Duodenal mucosa (tissue), 2 donors: ENCODE measurements at regions not wholly inside any gene's neighbourhood (a gene's known extent, or its start where the extent isn't known, plus 50 kb on each side); places are given as distances from the start of the nearest gene placed in this dataset.

ENCODE experiments used
- H3K27ac ChIP-seq: one replicate; pipeline ENCODE4 v1.7.0; 2013; ENCODE audit warnings: low read depth, low read length
- H3K27me3 ChIP-seq, 2 donors: one replicate each; pipeline ENCODE4 v1.7.0; 2013; ENCODE audit warnings: low read length in 2 of 2, control low read depth in 1 of 2; ENCODE audit not compliant: insufficient read depth in 2 of 2, control insufficient read depth in 1 of 2
- H3K36me3 ChIP-seq, 2 donors: one replicate each; pipeline ENCODE4 v1.7.0; 2013; ENCODE audit warnings: low read length in 2 of 2, control low read depth in 1 of 2; ENCODE audit not compliant: insufficient read depth in 2 of 2, control insufficient read depth in 1 of 2
- H3K4me1 ChIP-seq, 2 donors: one replicate each; pipeline ENCODE4 v1.7.0; 2013; ENCODE audit warnings: low read length in 2 of 2, control low read depth in 1 of 2; ENCODE audit not compliant: insufficient read depth in 2 of 2, control insufficient read depth in 1 of 2
- H3K4me3 ChIP-seq, 2 donors: one replicate each; pipeline ENCODE4 v1.7.0; 2013; ENCODE audit warnings: low read length in 2 of 2, low read depth in 1 of 2
- H3K9ac ChIP-seq, 2 donors: one replicate each; pipeline ENCODE4 v1.7.0; 2013; ENCODE audit warnings: low read length in 2 of 2, low read depth in 1 of 2
- H3K9me3 ChIP-seq, 2 donors: one replicate each; pipeline ENCODE4 v1.7.0; 2013; ENCODE audit warnings: low read length in 2 of 2, control low read depth in 1 of 2; ENCODE audit not compliant: control insufficient read depth in 1 of 2

DNA sequence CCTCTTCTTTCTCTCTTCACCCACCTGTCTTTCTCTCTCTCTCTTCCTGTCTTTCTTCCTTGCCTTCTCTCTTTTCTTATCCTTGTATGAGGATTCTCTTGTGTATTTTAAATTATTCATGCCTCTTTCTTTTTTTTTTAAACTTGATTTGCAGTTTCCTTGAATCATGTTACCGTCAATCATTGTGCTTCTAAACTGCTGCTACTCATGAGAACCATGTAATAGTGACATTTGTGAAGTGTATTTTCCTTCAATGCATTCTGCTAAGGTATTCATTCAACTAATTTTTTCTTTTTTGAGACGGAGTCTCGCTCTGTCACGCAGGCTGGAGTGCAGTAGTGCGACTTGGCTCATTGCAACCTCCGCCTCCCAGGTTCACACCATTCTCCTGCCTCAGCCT is 539.1 kb upstream of the BRINP3 start:
- Histone ChIP-seq H3K36me3 (no peaks in the 10 kb centered on the region), H3K4me3 (no peak overlapping the region), H3K4me1 (no peaks in the 10 kb centered on the region)

DNA sequence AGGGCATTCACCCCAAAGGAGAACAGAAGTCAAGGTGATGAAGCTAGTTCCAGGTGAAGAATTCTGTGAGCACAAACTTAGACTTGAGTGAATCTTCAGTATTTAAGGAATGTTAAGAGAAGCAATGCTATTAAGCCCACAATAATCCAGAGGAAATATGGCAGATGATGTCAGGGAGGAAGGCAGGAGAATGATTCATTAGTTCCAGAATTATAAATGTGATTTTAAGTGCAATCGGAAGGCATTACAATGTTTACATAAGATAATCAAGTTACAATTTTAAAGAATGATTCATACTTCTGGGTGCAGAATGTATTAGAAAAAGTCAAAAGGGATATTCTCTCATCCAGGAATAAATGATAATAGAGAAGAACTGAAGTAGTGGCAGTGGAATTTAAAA is 545.2 kb upstream of the BRINP3 start:
- Histone ChIP-seq H3K4me3 (no peak overlapping the region), H3K9me3 (peaks cover 0 to 7% of the 10 kb centered on the region in 2 donors), H3K9ac (no peak overlapping the region), H3K4me1 (no peaks in the 10 kb centered on the region), H3K27me3 (no peaks in the 10 kb centered on the region), H3K36me3 (no peaks in the 10 kb centered on the region), H3K27ac (no peak overlapping the region)

More for the DNA sequence above, 539.1 kb upstream of the BRINP3 start:
- no peaks in the 10 kb centered on the region for H3K27me3 ChIP-seq
- no peaks in the 10 kb centered on the region for H3K9me3 ChIP-seq
- no peak overlapping the region for H3K27ac ChIP-seq
- H3K9ac ChIP-seq = no peak overlapping the region

DNA sequence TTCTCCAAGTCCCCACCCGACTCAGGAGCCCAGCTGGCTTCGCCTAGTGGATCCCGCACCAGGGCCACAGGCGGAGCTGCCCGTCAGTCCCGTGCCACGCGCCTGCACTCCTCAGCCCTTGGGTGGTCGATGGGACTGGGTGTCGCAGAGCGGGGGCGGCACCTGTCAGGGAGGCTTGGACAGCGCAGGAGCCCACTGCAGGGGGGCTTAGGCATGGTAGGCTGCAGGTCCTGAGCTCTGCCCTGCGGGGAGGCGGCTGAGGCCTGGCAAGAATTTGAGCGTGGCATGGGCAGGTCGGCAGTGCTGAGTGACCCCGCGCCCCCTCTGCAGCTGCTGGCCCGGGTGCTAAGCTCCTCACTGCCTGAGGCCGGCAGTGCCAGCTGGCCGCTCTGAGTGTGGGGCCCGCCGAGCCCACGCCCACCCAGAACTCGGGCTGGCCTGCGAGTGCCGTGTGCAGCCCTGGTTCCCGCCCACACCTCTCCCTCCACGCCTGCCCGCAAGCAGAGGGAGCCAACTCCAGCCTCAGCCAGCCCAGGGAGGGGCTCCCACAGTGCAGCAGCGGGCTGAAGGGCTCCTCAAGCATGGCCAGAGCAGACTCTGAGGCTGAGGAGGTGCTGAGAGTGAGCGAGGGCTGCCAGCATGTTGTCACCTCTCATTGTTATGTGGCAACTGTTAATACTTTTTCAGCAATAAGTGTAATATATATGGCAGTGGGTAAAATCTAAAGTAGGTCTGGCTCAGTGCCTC is 548.4 kb upstream of the BRINP3 start:
- Histone ChIP-seq H3K9me3 (peaks cover 0 to 7% of the 10 kb centered on the region in 2 donors), H3K27ac (no peak overlapping the region), H3K27me3 (no peaks in the 10 kb centered on the region), H3K36me3 (no peaks in the 10 kb centered on the region), H3K9ac (no peak overlapping the region), H3K4me1 (no peaks in the 10 kb centered on the region), H3K4me3 (no peak overlapping the region)

DNA sequence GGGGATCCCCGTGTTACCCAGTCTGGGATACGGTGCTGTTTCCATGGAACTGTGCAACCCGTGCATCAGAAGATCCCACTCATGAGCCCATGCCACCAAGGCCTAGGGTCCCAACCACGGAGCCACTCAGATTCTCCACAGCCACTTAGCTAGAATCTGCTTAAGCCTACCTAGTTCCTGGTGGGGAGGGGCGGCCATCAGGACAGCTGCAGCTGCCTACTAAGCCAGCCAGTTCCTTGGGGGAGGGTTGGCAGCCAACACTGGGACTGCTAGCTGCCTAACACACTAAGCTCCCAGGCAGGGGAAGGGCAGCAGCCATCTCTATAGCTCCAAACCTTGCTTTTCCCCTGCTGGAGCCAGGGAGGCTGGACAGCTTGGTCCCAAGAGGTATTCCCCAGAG is 549.2 kb upstream of the BRINP3 start:
- Histone ChIP-seq H3K27ac (no peak overlapping the region), H3K9me3 (peaks cover 0 to 7% of the 10 kb centered on the region in 2 donors), H3K4me1 (no peaks in the 10 kb centered on the region), H3K36me3 (no peaks in the 10 kb centered on the region), H3K27me3 (no peaks in the 10 kb centered on the region), H3K4me3 (no peak overlapping the region), H3K9ac (no peak overlapping the region)

DNA sequence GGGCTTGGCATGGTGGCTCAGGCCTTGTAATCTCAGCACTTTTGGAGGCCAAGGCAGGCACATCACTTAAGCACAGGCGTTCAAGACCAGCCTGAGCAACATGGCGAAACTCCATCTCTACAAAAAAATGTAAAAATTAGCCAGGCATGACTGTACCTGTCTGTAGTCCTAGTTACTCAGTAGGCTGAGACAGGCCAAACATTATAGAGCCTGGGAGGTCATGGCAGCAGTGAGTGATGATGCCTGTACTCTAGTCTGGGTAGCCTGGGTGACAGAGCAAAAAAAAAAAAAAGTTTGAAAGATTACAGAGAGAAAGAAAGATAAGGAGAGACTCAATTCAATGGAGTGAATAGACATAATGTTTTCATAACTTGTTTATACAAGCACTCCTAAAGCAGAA is 556.5 kb upstream of the BRINP3 start:
- H3K27ac ChIP-seq = no peak overlapping the region
- H3K9ac ChIP-seq = no peak overlapping the region
- H3K4me3 ChIP-seq = no peak overlapping the region
- H3K9me3 ChIP-seq = no peaks in the 10 kb centered on the region
- H3K4me1 ChIP-seq = no peaks in the 10 kb centered on the region
- H3K36me3 ChIP-seq = no peaks in the 10 kb centered on the region
- H3K27me3 ChIP-seq = no peaks in the 10 kb centered on the region

DNA sequence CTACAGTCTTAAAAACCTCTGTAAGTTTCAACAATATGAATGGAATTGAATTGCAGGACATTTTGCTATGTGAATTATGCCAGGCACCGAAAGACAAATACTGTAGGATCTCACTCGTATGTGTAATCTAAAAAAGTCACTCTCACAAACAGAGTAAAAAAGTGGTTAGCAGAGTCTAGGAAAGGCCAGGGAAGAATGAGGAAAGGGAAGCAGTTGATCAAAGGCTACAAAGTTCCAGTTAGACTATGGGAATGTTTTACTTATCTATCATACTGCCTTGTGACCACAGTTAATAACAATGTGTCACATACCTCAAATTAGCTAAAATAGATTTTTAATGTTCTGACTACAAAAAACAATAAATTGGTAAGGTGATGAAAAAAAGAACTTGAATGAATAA is 565.4 kb upstream of the BRINP3 start:
- Histone ChIP-seq H3K9ac (no peak overlapping the region), H3K4me3 (no peak overlapping the region), H3K9me3 (no peaks in the 10 kb centered on the region), H3K36me3 (no peaks in the 10 kb centered on the region), H3K27me3 (no peaks in the 10 kb centered on the region), H3K4me1 (no peaks in the 10 kb centered on the region), H3K27ac (no peak overlapping the region)

DNA sequence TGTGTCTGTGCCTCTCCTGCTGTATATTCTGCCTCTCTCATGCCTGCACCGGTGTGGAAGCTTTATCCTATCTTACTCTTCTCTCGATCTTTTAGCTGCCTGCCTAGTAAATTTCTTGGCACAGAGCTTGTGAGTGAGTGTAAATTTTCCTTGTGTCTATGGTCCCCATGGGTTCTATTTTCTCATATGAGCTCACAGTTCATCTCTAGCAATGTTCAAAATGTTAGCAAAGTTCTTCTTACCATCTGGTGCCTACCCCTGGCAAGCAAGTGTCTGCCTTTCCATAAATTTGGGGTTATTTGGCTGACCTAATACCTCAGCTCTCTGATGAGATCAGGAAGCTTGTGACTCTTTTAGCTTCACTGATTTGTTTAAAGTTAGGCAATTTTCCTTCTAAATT is 572.1 kb upstream of the BRINP3 start:
- Histone ChIP-seq H3K9me3 (no peaks in the 10 kb centered on the region), H3K36me3 (no peaks in the 10 kb centered on the region), H3K27me3 (no peaks in the 10 kb centered on the region), H3K9ac (no peak overlapping the region), H3K27ac (no peak overlapping the region), H3K4me1 (no peaks in the 10 kb centered on the region), H3K4me3 (no peak overlapping the region)

DNA sequence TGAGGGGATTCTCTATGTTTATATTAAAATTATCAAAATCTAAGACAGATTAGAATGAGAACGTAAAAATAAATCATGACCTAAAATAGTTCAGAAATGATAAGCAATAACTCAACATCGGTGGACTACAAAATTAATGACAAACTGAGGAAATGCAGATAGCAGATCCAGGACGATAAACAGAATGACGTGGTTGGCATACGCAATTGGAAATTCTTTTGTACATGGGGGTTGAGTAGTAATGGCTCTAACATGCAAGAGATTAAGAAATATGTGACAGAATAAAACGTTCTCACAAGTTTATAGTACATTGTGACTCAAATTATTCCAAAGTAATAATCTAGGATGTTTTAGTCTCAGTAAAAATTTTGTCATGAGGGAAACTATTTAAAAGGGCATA is 575.2 kb upstream of the BRINP3 start:
- no peaks in the 10 kb centered on the region for H3K27me3 ChIP-seq
- H3K9ac ChIP-seq = no peak overlapping the region
- H3K9me3 ChIP-seq = no peaks in the 10 kb centered on the region
- no peaks in the 10 kb centered on the region for H3K4me1 ChIP-seq
- no peaks in the 10 kb centered on the region for H3K36me3 ChIP-seq
- H3K4me3 ChIP-seq = no peak overlapping the region
- H3K27ac ChIP-seq = no peak overlapping the region

DNA sequence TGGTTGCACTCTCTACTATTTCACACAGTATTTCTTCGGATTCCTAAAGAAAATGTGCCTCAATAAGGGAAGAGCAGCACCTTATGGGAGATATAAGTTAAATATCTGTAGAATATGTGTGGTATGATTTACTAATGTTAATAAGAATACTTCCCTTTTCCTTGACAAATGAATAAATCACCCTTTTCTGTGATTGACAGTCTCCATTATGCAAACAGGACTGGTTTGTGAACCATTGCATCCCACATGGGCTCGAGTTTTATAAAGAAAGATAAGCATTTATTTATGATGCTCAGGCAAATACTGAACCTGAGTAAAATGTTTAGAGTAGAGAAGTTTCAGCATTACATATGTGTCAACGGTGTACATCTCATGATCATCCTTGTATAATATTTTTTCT is 587.7 kb upstream of the BRINP3 start:
- Histone ChIP-seq H3K4me3 (no peak overlapping the region), H3K9ac (no peak overlapping the region), H3K4me1 (no peaks in the 10 kb centered on the region), H3K27me3 (no peaks in the 10 kb centered on the region), H3K36me3 (no peaks in the 10 kb centered on the region), H3K27ac (no peak overlapping the region), H3K9me3 (no peaks in the 10 kb centered on the region)

DNA sequence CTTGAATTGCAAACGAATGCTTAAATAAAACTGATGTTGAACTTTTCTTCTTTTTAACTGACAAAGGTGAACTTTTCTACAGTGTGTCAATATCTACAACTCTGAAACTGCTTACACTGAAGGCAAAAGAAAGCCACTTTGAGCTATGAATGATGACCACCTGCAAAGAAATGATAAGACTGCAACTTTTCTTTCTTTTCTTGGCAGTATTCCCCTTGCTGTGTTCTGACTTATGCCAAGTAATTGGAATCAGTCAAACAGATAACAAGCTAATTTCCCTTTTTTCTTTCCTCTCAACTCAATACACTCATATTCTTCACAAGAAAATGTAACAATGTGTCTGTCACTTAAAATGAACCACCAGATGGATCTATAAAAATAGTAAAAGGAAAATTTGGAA is 588.1 kb upstream of the BRINP3 start:
- Histone ChIP-seq H3K4me1 (no peaks in the 10 kb centered on the region), H3K9me3 (no peaks in the 10 kb centered on the region), H3K36me3 (no peaks in the 10 kb centered on the region), H3K27me3 (no peaks in the 10 kb centered on the region), H3K9ac (no peak overlapping the region), H3K27ac (no peak overlapping the region), H3K4me3 (no peak overlapping the region)

DNA sequence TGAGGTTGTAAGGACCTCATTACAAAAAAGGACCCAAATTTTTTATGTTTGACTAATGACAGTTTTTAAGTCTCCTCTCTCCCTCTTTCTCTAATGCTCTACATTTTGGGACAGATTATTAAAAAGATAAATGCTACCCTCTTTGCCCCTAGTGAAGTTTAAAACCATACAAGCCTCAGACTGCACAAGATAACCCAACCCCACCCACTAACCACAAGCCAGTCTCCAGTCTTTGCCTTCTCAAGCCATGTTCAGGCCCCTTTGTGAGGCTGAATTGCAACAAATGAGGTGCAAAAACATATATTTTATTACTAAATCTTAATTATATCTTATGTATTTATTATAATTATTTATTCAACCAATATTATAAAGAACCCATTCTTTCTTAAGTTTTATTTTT is 597.2 kb upstream of the BRINP3 start:
- H3K27ac ChIP-seq = no peak overlapping the region
- no peaks in the 10 kb centered on the region for H3K4me1 ChIP-seq
- H3K9ac ChIP-seq = no peak overlapping the region
- H3K9me3 ChIP-seq = no peaks in the 10 kb centered on the region
- H3K4me3 ChIP-seq = no peak overlapping the region
- H3K36me3 ChIP-seq = no peaks in the 10 kb centered on the region
- H3K27me3 ChIP-seq = no peaks in the 10 kb centered on the region
